GM12878 (cell line): ENCODE measurements at regions not wholly inside any gene's neighbourhood (a gene's known extent, or its start where the extent isn't known, plus 50 kb on each side); places are given as distances from the start of the nearest gene placed in this dataset.

Experiments used
- BACH1 ChIP-seq: fragments of 450-650 bp; IDR thresholded peaks from 2 replicates; pipeline ENCODE4 v1.6.1; 2017; ENCODE audit warnings: mild to moderate bottlenecking, borderline replicate concordance
- E4F1 ChIP-seq: fragments of 450-650 bp; IDR thresholded peaks from 2 replicates; pipeline ENCODE4 v1.6.1; 2018; ENCODE audit warnings: borderline replicate concordance, mild to moderate bottlenecking; ENCODE audit not compliant: partially characterized antibody
- EGR1 ChIP-seq, 2 experiments: IDR thresholded peaks; 1 replicate in 1 of 2; 2 replicates in 1 of 2; pipeline ENCODE4 v1.6.1; 2011 to 2012; ENCODE audit warnings: low read depth in 2 of 2, low read length in 2 of 2, borderline replicate concordance in 1 of 2, mild to moderate bottlenecking in 1 of 2, moderate library complexity in 1 of 2
- ELK1 ChIP-seq: IDR thresholded peaks from 2 replicates; pipeline ENCODE4 v1.6.1; 2012; ENCODE audit warnings: low read depth, low read length, improper control_type of control experiment
- EP300 ChIP-seq, 2 experiments: fragments of 150-350 bp in 1 of 2; IDR thresholded peaks; 2 replicates each; pipeline ENCODE4 v1.6.1; 2011 to 2012; ENCODE audit warnings: low read depth in 2 of 2, low read length in 2 of 2, borderline replicate concordance in 1 of 2, improper control_type of control experiment in 1 of 2, inconsistent platforms in 1 of 2; ENCODE audit not compliant: control insufficient read depth in 1 of 2
- GATAD2B ChIP-seq: fragments of 450-650 bp; conservative IDR thresholded peaks from 2 replicates; pipeline ENCODE4 v1.6.1; 2017; ENCODE audit warnings: low read depth, mild to moderate bottlenecking, moderate library complexity
- IKZF1 ChIP-seq: fragments of 450-650 bp; conservative IDR thresholded peaks from 2 replicates; pipeline ENCODE4 v1.6.1; 2017; ENCODE audit warnings: antibody characterized with exemption, mild to moderate bottlenecking
- IKZF2 ChIP-seq, 2 experiments: fragments of 450-650 bp; IDR thresholded peaks; 2 replicates each; pipeline ENCODE4 v1.6.1; 2017; ENCODE audit warnings: mild to moderate bottlenecking in 2 of 2, moderate library complexity in 2 of 2
- MEF2A ChIP-seq: IDR thresholded peaks from 2 replicates; pipeline ENCODE4 v1.6.1; 2011; ENCODE audit warnings: low read depth, mild to moderate bottlenecking, low read length, moderate library complexity; ENCODE audit not compliant: insufficient read depth
- MEF2B ChIP-seq: fragments of 450-650 bp; IDR thresholded peaks from 2 replicates; pipeline ENCODE4 v1.6.1; 2018; ENCODE audit warnings: mild to moderate bottlenecking, moderate library complexity; ENCODE audit not compliant: partially characterized antibody, poor library complexity, severe bottlenecking
- MXI1 ChIP-seq: fragments of 150-350 bp; IDR thresholded peaks from 2 replicates; pipeline ENCODE4 v1.6.1; 2011; ENCODE audit warnings: low read depth, mild to moderate bottlenecking, inconsistent platforms, low read length, improper control_type of control experiment
- MYB ChIP-seq: fragments of 150-350 bp; IDR thresholded peaks from 2 replicates; pipeline ENCODE4 v1.6.1; 2014; ENCODE audit warnings: mild to moderate bottlenecking, low read depth, low read length, borderline replicate concordance
- NBN ChIP-seq: fragments of 450-650 bp; IDR thresholded peaks from 2 replicates; pipeline ENCODE4 v1.6.1; 2016
- NFXL1 ChIP-seq: fragments of 450-650 bp; IDR thresholded peaks from 2 replicates; pipeline ENCODE4 v1.6.1; 2017; ENCODE audit warnings: antibody characterized with exemption, mild to moderate bottlenecking, borderline replicate concordance
- SIN3A ChIP-seq: IDR thresholded peaks from 2 replicates; pipeline ENCODE4 v1.6.1; 2012; ENCODE audit warnings: low read depth, low read length, improper control_type of control experiment
- SMARCA5 ChIP-seq: fragments of 450-650 bp; IDR thresholded peaks from 2 replicates; pipeline ENCODE4 v1.6.1; 2017; ENCODE audit warnings: mild to moderate bottlenecking
- SMC3 ChIP-seq: IDR thresholded peaks from 2 replicates; pipeline ENCODE4 v1.6.1; 2011; ENCODE audit warnings: low read length, improper control_type of control experiment, borderline replicate concordance
- STAT3 ChIP-seq: IDR thresholded peaks from 2 replicates; pipeline ENCODE4 v1.6.1; 2011; ENCODE audit warnings: low read depth, low read length, improper control_type of control experiment
- TF ChIP-seq, protein P1 (sequence below): fragments of 150-350 bp; IDR thresholded peaks from 2 replicates; pipeline ENCODE4 v1.6.1; 2014; ENCODE audit warnings: mild to moderate bottlenecking, low read depth, low read length
- TF ChIP-seq, protein P2 (sequence below): fragments of 450-650 bp; IDR thresholded peaks from 2 replicates; pipeline ENCODE4 v1.6.1; 2017; ENCODE audit warnings: borderline replicate concordance
- TF ChIP-seq, protein P3 (sequence below): fragments of 450-650 bp; IDR thresholded peaks from 2 replicates; pipeline ENCODE4 v1.6.1; 2017; ENCODE audit warnings: low read depth, mild to moderate bottlenecking, moderate library complexity

DNA sequence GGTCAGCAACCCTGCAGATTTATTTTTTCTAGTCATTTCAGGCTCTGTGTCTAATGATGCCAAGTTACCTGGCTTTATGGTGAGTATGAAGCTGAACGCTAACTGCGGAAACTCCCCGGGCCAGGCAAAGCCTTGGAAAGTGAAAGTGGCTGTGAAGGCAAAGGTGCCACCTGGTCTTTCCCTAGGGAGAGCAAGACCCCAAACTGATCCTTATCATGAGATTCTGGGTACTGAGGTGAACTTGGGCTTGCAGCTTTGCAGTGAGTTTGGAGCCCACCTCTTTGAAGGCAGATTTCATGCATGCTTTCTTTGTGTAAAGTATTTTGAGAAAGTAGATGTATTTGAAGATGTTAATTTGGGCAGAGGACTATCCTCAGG is 63.3 kb downstream of the CARTPT start (continued):
- TF ChIP-seq ELK1 (no peak), BACH1 (no peak), IKZF1 (peak; percentile 59), MYB (no peak), NBN (no peak), E4F1 (no peak), MEF2B (peak; percentile 91), SIN3A (no peak), SMC3 (no peak), STAT3 (no peak), MEF2A (no peak), GATAD2B (no peak; the same call in none of the 2 replicates), IKZF2 (IDR thresholded peaks at IDR 0.05) (peak; percentile 48 to 66; a peak in 3 of 4 replicates), EP300 (IDR thresholded peaks at IDR 0.05; ENCODE audit: borderline replicate concordance in 1 of 2, control insufficient read depth in 1 of 2, low read depth in 2 of 2, low read length in 2 of 2) (peak in 1 of 2 experiments; percentile 30; a peak in 1 of 4 replicates), MXI1 (no peak), SMARCA5 (0 out of 2 replicates have a peak, but pooled peaks have one; percentile 43), NFXL1 (no peak), EGR1 (IDR thresholded peaks at IDR 0.05; ENCODE audit: borderline replicate concordance in 1 of 2, low read depth in 2 of 2, low read length in 2 of 2) (no peak)
- TF ChIP-seq, protein P1, sequence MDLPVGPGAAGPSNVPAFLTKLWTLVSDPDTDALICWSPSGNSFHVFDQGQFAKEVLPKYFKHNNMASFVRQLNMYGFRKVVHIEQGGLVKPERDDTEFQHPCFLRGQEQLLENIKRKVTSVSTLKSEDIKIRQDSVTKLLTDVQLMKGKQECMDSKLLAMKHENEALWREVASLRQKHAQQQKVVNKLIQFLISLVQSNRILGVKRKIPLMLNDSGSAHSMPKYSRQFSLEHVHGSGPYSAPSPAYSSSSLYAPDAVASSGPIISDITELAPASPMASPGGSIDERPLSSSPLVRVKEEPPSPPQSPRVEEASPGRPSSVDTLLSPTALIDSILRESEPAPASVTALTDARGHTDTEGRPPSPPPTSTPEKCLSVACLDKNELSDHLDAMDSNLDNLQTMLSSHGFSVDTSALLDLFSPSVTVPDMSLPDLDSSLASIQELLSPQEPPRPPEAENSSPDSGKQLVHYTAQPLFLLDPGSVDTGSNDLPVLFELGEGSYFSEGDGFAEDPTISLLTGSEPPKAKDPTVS = no peak
- TF ChIP-seq, protein P2, sequence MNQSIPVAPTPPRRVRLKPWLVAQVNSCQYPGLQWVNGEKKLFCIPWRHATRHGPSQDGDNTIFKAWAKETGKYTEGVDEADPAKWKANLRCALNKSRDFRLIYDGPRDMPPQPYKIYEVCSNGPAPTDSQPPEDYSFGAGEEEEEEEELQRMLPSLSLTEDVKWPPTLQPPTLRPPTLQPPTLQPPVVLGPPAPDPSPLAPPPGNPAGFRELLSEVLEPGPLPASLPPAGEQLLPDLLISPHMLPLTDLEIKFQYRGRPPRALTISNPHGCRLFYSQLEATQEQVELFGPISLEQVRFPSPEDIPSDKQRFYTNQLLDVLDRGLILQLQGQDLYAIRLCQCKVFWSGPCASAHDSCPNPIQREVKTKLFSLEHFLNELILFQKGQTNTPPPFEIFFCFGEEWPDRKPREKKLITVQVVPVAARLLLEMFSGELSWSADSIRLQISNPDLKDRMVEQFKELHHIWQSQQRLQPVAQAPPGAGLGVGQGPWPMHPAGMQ = no peak
- TF ChIP-seq, protein P3, sequence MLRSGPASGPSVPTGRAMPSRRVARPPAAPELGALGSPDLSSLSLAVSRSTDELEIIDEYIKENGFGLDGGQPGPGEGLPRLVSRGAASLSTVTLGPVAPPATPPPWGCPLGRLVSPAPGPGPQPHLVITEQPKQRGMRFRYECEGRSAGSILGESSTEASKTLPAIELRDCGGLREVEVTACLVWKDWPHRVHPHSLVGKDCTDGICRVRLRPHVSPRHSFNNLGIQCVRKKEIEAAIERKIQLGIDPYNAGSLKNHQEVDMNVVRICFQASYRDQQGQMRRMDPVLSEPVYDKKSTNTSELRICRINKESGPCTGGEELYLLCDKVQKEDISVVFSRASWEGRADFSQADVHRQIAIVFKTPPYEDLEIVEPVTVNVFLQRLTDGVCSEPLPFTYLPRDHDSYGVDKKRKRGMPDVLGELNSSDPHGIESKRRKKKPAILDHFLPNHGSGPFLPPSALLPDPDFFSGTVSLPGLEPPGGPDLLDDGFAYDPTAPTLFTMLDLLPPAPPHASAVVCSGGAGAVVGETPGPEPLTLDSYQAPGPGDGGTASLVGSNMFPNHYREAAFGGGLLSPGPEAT = 0 out of 2 replicates have a peak, but pooled peaks have one; percentile 25
